Fibroblast of lung (primary cell): ENCODE measurements at regions not wholly inside any gene's neighbourhood (a gene's known extent, or its start where the extent isn't known, plus 50 kb on each side); places are given as distances from the start of the nearest gene placed in this dataset.
"Not testable (repeated sequence)": the region's sequence is repeated elsewhere in the genome, so short reads cannot be mapped to it uniquely, and the experiment has no call there.

Experiments
- CTCF ChIP-seq, 2 donors: IDR thresholded peaks in 1 of 2; conservative IDR thresholded peaks in 1 of 2; 1 replicate in 1 of 2; 2 replicates in 1 of 2; pipeline ENCODE4 v1.5.1; 2011 to 2012; ENCODE audit warnings: low read length in 2 of 2, control low read depth in 1 of 2, inconsistent platforms in 1 of 2, low read depth in 1 of 2, mild to moderate bottlenecking in 1 of 2
- EZH2 ChIP-seq: IDR thresholded peaks from 2 replicates; pipeline ENCODE4 v1.5.1; 2012; ENCODE audit warnings: low read length, control low read depth, mild to moderate bottlenecking; ENCODE audit errors: missing control alignments

GRCh38 chr3:177709470-177709869 is 512.2 kb upstream of the TBL1XR1 start:
- TF ChIP-seq CTCF (conservative IDR thresholded peaks at IDR 0.05 in 1 of 2, IDR thresholded peaks at IDR 0.05 in 1 of 2; ENCODE audit: low read depth in 1 of 2, low read length in 2 of 2); EZH2: not testable (repeated sequence)
